ENCODE measurements at regions not wholly inside any gene's neighbourhood (a gene's known extent, or its start where the extent isn't known, plus 50 kb on each side); places are given as distances from the start of the nearest gene placed in this dataset.
"Not testable (repeated sequence)": the region's sequence is repeated elsewhere in the genome, so short reads cannot be mapped to it uniquely, and the experiment has no call there.

DNA sequence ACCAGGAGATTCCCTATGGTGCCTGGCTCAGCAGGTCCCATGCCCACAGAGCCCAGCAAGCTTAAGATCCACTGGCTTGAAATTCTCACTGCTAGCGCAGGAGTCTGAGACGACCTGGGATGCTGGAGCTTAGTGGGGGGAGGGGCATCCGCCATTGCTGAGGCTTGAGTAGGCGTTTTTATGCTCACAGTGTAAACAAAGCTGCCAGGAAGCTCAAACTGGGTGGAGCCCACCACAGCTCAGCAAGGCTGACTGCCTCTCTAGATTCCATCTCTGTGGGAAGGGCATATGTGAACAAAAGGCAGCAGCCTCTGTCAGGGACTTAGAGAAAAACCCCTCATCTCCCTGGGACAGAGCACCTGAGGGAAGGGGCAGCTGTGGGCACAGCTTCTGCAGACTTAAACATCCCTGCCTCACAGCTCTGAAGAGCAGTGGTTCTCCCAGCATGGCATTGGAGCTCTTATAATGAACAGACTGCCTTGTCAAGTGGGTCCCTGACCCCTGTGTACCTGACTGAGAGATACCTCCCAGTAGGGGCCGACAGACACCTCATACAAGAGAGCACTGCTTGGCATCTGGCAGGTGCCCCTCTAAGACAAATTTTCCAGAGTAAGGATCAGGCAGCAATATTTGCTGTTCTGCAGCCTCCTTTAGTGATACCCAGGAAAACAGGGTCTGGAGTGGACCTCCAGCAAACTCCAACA lies 231.5 kb upstream of the SETMAR start:
- no peak for DNase-seq (ENCODE audit: low spot score)

DNA sequence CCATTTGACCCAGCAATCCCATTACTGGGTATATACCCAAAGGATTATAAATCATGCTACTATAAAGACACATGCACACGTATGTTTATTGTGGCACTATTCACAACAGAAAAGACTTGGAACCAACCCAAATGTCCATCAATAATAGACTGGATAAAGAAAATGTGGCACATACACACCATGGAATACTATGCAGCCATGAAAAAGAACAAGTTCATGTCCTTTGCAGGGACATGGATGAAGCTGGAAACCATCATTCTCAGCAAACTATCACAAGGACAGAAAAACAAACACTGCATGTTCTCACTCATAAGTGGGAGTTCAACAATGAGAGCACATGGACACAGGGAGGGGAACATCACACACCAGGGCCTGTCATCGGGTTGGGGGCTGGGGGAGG lies 225.9 kb upstream of the SETMAR start:
- not testable (repeated sequence) for DNase-seq (ENCODE audit: low spot score)

GRCh38 chr3:4077950-4078349 lies 225.2 kb upstream of the SETMAR start:
- no peak for DNase-seq (ENCODE audit: low spot score)

GRCh38 chr3:4078903-4079302 lies 224.3 kb upstream of the SETMAR start:
- DNase-seq (ENCODE audit: low spot score), result no peak

GRCh38 chr3:4079339-4080195 lies 223.6 kb upstream of the SETMAR start:
- DNase-seq (ENCODE audit: low spot score), result no peak

DNA sequence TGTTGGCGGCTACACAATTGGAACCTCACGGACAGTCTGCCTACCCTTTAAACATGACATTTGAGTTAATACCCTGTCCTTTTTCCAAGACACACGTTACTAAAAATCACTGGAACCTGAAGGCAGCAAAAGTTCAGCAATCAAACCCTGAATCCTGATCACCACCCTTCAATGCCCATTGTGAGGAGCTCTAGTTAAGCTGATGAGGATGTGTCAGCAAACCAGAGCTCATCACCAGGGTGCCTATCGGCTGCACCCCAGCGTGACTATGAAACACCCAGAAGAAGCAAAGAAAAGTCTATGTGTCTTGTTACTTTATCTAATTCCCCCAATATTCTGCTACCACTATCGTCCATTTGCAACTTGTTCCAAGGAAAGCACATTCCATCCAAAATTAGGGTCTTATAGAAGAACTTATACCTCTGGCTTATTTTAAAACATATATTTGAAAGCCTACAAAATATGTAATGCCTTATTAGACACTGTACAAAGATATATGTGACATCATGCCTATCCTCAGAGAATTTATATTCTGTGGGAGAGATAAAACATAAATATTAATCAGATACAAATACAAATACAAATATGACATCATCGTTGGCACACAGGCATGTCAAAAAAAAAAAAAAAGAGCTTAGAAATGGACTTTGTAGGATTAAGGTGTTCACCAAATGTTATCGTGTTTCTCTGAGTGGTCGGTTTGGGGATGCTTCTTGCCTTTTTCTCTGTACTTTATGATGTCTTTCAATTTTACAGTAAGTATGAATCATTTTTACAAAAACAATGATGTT lies 219.7 kb upstream of the SETMAR start:
- no peak for DNase-seq (ENCODE audit: low spot score)

DNA sequence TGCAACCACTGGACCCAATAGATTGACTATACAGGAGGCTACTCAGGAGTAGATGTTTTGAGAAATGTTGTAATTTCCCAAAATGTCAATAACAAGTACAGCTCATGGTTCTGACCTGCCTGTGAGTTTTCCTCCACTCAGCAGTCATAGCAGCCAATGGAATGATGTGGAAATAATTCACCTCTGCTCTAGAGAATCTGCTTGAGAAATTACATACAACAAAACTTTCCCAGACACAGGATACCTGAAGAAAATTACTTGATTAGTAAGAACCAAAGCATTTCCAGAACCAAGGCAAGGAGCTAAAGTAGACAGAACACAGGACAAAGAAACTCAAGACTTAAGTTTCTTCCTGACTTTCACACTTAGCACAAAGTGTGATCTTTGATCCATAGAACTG lies 218.9 kb upstream of the SETMAR start:
- DNase-seq (ENCODE audit: low spot score), result no peak

DNA sequence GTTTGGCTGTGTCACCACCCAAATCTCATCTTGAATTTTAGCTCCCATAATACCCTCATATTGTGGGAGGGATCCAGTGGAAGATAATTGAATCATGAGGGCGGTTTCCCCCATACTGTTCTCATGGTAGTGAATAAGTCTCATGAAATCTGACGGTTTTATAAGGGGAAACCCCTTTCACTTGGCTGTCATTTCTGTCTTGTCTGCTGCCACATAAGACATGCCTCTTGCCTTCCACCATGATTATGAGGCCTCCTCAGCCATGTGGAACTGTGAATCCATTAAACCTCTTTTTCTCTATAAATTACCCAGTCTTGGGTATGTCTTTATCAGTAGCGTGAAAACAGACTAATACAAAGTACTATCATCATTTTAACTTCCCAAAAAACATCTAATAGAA lies 216.5 kb upstream of the SETMAR start:
- not testable (repeated sequence) for DNase-seq (ENCODE audit: low spot score)

DNA sequence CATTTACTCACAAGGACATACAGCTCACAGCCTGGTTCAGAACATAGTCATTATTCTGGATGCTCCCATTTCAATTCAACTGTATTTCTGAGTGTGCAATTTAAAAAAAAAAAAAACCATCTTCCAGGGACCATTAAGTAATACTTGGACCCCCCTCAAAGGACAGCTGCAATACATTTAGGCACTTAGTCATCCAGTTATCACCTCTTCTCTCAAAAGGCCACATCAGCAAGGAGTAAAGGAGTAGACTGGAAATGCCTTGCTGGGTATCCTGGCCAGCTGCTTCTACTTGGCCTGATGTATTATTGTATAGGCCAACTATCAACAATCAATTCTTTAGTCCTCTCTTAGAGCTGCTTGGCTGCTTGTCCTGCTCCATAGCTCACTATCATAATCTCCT lies 211.4 kb upstream of the SETMAR start:
- no peak for DNase-seq (ENCODE audit: low spot score)

DNA sequence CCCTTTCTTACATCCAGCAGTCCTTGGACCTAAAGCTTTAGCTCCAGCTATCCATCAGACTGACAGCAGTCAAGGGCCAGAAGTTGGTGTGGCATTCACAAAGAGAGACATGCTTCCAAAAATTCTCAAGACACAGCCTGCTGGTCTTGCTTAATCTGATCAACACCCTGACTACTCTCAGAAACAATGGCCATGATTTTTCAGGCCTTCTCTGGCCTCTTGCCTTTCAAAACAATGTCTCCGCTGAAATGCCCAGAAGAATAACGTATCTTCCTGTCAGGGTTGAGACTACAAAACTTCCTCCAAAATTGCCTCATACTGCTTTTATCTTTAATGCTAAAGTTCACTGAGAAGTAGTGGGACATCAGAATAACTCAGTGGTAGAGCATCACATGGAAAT lies 205.4 kb upstream of the SETMAR start:
- DNase-seq (ENCODE audit: low spot score), result no peak

GRCh38 chr3:4099607-4100006 lies 203.6 kb upstream of the SETMAR start:
- no peak for DNase-seq (ENCODE audit: low spot score)

GRCh38 chr3:4107430-4107829 lies 195.7 kb upstream of the SETMAR start:
- DNase-seq (ENCODE audit: low spot score), result no peak

GRCh38 chr3:4113811-4114522 lies 189.2 kb upstream of the SETMAR start:
- DNase-seq (ENCODE audit: low spot score), result no peak

GRCh38 chr3:4119119-4119518 lies 184.1 kb upstream of the SETMAR start:
- DNase-seq (ENCODE audit: low spot score), result no peak

DNA sequence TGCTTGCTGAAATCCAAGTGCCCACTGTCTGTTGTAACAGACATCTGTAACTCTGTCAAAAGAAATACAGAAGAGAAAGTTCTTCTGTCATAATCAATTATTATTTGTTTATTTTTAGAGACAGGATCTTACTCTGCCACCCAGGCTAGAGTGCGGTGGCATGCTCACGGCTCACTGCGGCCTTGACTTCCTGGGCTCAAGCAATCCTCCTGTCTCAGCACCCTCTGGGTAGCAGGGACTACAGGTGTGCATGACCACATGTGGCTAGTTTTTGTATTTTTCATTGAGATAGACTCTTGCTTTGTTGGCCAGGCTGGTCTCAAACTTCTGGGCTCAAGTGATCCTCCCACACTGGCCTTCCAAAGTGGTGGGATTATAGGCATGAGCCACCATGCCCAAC lies 177.6 kb upstream of the SETMAR start:
- no peak for DNase-seq (ENCODE audit: low spot score)

- DNase-seq (ENCODE audit: low spot score), result no peak
Measured at GRCh38 chr3:4138150-4138785, 164.9 kb upstream of the SETMAR start.

- no peak for DNase-seq (ENCODE audit: low spot score)
Measured at GRCh38 chr3:4138786-4139431, 164.3 kb upstream of the SETMAR start.

GRCh38 chr3:4139462-4140140 lies 163.6 kb upstream of the SETMAR start:
- no peak for DNase-seq (ENCODE audit: low spot score)

DNA sequence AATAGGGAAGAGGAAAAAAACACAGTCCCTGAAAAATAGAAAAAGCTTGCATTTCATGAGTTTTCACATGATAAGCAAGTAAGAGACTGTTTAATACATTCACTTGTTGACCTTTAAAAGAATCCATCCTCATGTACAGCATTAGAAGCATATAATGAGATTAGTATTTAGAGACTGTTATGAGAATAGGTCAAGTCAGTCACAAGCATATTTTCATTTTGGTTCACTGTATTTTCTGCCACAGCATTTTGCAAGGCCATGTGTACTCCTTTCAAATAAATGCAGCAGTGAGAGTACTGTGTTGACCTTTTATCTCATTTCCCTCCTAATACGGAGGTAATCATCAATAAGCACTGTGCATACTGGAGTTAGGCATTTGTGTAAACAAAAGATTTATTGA lies 162.2 kb upstream of the SETMAR start:
- no peak for DNase-seq (ENCODE audit: low spot score)

DNA sequence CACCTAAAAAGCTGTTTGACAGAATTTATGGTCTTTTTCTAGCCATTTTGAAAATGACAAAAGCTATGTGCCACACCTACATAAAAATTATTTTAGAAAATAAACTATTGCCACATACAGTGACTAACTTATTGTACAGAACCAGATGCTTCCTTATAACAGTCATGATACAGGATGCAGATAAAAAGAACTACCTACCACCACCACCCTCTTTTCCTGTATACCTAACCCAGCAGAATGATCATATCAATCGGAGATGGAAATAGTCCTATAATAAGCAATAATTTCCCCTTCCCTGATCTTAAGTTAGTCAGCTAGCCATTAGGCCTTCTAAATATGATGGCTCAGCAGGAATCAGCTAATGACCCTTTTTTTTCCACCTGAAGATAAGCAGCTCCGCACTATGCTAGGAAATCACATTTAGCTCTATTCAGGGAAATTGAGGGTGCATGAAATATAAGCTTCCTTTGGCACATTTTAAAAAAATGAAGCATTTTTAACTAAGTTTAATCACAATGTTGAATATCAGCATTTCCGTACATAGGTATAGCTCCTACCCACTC lies 155.5 kb upstream of the SETMAR start:
- DNase-seq (ENCODE audit: low spot score), result no peak
